ENCODE measurements at regions not wholly inside any gene's neighbourhood (a gene's known extent, or its start where the extent isn't known, plus 50 kb on each side); places are given as distances from the start of the nearest gene placed in this dataset.
A peak's percentile ranks its signal among the peaks of the same experiment; 100 is the strongest.
"Not testable (repeated sequence)": the region's sequence is repeated elsewhere in the genome, so short reads cannot be mapped to it uniquely, and the experiment has no call there.

DNA sequence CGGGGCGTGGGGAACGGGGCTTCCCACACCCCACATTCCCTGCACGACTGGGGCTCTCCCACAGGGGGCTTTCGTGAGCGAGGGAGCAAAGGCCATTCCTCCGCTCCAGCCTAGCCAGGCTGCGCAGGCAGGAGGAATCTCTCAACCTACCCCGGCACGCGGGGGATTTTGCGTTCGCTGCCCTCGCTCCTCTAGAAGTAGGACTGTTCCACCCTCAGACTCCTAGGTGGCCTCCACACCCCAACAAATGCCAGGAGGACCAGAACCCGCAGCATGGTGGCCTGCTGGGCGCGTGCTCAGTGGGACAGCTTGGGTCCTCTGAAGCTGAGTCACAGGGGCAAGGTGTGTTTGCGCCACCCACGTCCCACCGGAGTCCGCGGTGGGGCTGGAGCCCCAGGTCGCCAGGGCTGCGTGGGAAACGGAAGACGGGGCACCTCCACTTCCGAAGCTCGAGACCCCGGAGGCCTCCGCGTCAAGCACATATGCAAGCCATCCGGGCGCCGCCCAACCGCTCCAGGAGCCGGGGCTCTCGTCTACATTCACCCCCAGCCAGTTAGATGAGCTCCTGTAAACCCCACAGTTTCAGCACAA lies 1938.5 kb upstream of the DEFB115 start:
- CTCF ChIA-PET, result no interaction called here
- Mint-ChIP-seq H3K4me1 (peaks cover 0 to 8% (median 0%) of the 10 kb centered on the region in 7 donors), H3K36me3 (peaks cover 0 to 3% (median 0%) of the 10 kb centered on the region in 5 donors), H3K27ac (no peak overlapping the region), H3K9me3 (peaks cover 2 to 49% (median 15%) of the 10 kb centered on the region in 11 donors), H3K4me3 (peak overlapping the region in 1 of 10 donors; percentile 44), H3K27me3 (peaks cover 0 to 22% (median 5%) of the 10 kb centered on the region in 5 donors)
- H3K9me3 ChIP-seq (ENCODE audit: control insufficient read depth in 2 of 3, low read length in 3 of 3), result peaks cover 0 to 10% (median 0%) of the 10 kb centered on the region in 3 experiments
- no peaks in the 10 kb centered on the region for H3K4me1 ChIP-seq (ENCODE audit: control insufficient read depth in 2 of 2, insufficient read depth in 2 of 2, low read length in 2 of 2)
- POLR2A ChIA-PET, result no interaction called here
- DNase-seq (no peak), ATAC-seq (no peak)
- H3K27me3 ChIP-seq (ENCODE audit: control insufficient read depth in 2 of 2, insufficient read depth in 2 of 2, low read length in 2 of 2), result no peaks in the 10 kb centered on the region
- H3K36me3 ChIP-seq (ENCODE audit: control insufficient read depth in 2 of 3, insufficient read depth in 3 of 3, low read length in 3 of 3), result no peaks in the 10 kb centered on the region
- no peak overlapping the region for H3K4me3 ChIP-seq (ENCODE audit: low read length)
- no peak overlapping the region for H3K27ac ChIP-seq (ENCODE audit: low read depth, low read length)
- intact Hi-C loops (cut with micrococcal nuclease), result no loop called here

DNA sequence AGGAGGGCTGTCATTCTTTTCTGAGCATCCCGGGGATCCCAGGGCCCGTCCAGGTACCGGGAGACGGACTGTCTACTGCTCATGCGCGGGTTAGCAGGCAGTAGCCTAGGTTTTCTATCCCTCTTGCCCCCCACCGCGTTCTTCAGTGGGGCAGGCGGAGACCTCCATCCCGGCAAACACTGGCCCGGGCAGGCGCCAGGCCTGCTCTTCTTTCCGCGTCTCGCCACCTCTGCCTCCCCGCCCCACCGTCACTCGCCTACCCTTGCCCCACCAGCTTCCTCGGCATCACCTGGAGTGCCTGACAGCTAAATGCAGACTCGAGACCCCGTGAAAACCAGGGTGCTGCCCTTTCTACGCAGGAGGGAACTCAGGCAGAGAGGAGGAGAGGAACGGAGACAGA lies 1937.7 kb upstream of the DEFB115 start:
- intact Hi-C loops (cut with micrococcal nuclease), result no loop called here
- Mint-ChIP-seq H3K27me3 (peaks cover 0 to 27% (median 5%) of the 10 kb centered on the region in 5 donors), H3K36me3 (peaks cover 0 to 4% (median 0%) of the 10 kb centered on the region in 5 donors), H3K4me1 (peaks cover 0 to 8% (median 0%) of the 10 kb centered on the region in 7 donors), H3K27ac (no peak overlapping the region), H3K4me3 (peak overlapping the region in 4 of 10 donors; percentile 22 to 68 (median 62)), H3K9me3 (peaks cover 0 to 41% (median 10%) of the 10 kb centered on the region in 11 donors)
- H3K27ac ChIP-seq (ENCODE audit: low read depth, low read length), result no peak overlapping the region
- ChIA-PET POLR2A (no interaction called here), CTCF (no interaction called here)
- peaks cover 0 to 4% (median 0%) of the 10 kb centered on the region in 3 experiments for H3K9me3 ChIP-seq (ENCODE audit: control insufficient read depth in 2 of 3, low read length in 3 of 3)
- H3K27me3 ChIP-seq (ENCODE audit: control insufficient read depth in 2 of 2, insufficient read depth in 2 of 2, low read length in 2 of 2), result no peaks in the 10 kb centered on the region
- ATAC-seq (no peak), DNase-seq (no peak)
- no peaks in the 10 kb centered on the region for H3K4me1 ChIP-seq (ENCODE audit: control insufficient read depth in 2 of 2, insufficient read depth in 2 of 2, low read length in 2 of 2)
- no peak overlapping the region for H3K4me3 ChIP-seq (ENCODE audit: low read length)
- no peaks in the 10 kb centered on the region for H3K36me3 ChIP-seq (ENCODE audit: control insufficient read depth in 2 of 3, insufficient read depth in 3 of 3, low read length in 3 of 3)

DNA sequence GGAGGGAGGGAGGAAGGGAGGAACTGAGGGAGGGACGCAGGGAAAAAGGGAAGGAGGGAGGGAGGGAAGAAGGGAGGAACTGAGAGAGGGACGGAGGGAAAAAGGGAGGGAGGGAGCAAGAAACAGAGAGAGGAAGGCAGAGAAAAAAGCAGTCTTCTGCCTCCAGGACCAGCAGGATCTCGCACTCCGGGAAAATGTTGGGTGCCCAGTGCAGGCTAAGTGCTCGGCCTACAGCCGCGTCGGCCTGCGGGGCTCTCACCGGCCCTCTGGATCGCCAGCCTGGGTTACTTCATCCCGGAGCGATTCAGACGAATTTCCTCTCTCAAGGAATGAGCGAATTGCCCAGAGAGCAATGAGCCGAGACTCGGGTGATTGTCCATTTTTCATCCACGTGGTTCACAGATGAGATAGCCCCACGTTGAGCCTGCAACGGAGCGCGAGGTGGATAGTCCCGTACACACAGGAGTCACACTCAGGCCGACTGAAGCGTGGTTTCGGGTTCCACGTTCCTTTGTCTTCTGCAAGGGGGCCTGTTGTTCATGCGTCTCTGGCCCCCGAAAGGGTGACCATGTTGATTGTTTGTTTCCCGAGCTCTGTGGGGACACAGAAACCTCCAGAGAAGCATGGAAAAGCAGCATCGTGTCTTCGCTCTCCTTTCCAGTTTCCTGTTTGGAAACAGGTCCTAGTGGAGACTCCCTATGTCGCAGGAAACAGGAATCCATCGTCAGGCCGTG lies 1937.1 kb upstream of the DEFB115 start:
- H3K27ac ChIP-seq (ENCODE audit: low read depth, low read length); H3K9me3 ChIP-seq (ENCODE audit: control insufficient read depth in 2 of 3, low read length in 3 of 3); H3K27me3 ChIP-seq (ENCODE audit: control insufficient read depth in 2 of 2, insufficient read depth in 2 of 2, low read length in 2 of 2); CTCF ChIA-PET; POLR2A ChIA-PET; H3K36me3 ChIP-seq (ENCODE audit: control insufficient read depth in 2 of 3, insufficient read depth in 3 of 3, low read length in 3 of 3); H3K4me1 Mint-ChIP-seq; intact Hi-C loops (cut with micrococcal nuclease); H3K27ac Mint-ChIP-seq; H3K4me1 ChIP-seq (ENCODE audit: control insufficient read depth in 2 of 2, insufficient read depth in 2 of 2, low read length in 2 of 2); H3K4me3 ChIP-seq (ENCODE audit: low read length); H3K36me3 Mint-ChIP-seq; ATAC-seq; DNase-seq: not testable (repeated sequence)
- peaks cover 0 to 41% (median 11%) of the 10 kb centered on the region in 11 donors for H3K9me3 Mint-ChIP-seq
- H3K27me3 Mint-ChIP-seq, result peaks cover 0 to 30% (median 7%) of the 10 kb centered on the region in 5 donors
- H3K4me3 Mint-ChIP-seq, result peak overlapping the region in 5 of 10 donors; percentile 28 to 68 (median 63)

GRCh38 chr20:29323631-29324515 lies 1933.6 kb upstream of the DEFB115 start:
- DNase-seq; H3K27ac ChIP-seq (ENCODE audit: low read depth, low read length); H3K36me3 ChIP-seq (ENCODE audit: control insufficient read depth in 2 of 3, insufficient read depth in 3 of 3, low read length in 3 of 3); H3K4me1 ChIP-seq (ENCODE audit: control insufficient read depth in 2 of 2, insufficient read depth in 2 of 2, low read length in 2 of 2); H3K27me3 ChIP-seq (ENCODE audit: control insufficient read depth in 2 of 2, insufficient read depth in 2 of 2, low read length in 2 of 2); intact Hi-C loops (cut with micrococcal nuclease); H3K9me3 ChIP-seq (ENCODE audit: control insufficient read depth in 2 of 3, low read length in 3 of 3); H3K4me3 ChIP-seq (ENCODE audit: low read length); POLR2A ChIA-PET; CTCF ChIA-PET; ATAC-seq; H3K4me3 Mint-ChIP-seq; H3K36me3 Mint-ChIP-seq; H3K27ac Mint-ChIP-seq: not testable (repeated sequence)
- peaks cover 0 to 25% (median 4%) of the 10 kb centered on the region in 7 donors for H3K4me1 Mint-ChIP-seq
- H3K9me3 Mint-ChIP-seq, result peaks cover 0 to 49% (median 19%) of the 10 kb centered on the region in 11 donors
- H3K27me3 Mint-ChIP-seq, result peaks cover 8 to 36% (median 16%) of the 10 kb centered on the region in 5 donors

- H3K9me3 ChIP-seq (ENCODE audit: control insufficient read depth in 2 of 3, low read length in 3 of 3); H3K4me3 ChIP-seq (ENCODE audit: low read length); intact Hi-C loops (cut with micrococcal nuclease); H3K36me3 ChIP-seq (ENCODE audit: control insufficient read depth in 2 of 3, insufficient read depth in 3 of 3, low read length in 3 of 3); H3K36me3 Mint-ChIP-seq; H3K27me3 ChIP-seq (ENCODE audit: control insufficient read depth in 2 of 2, insufficient read depth in 2 of 2, low read length in 2 of 2); H3K4me1 ChIP-seq (ENCODE audit: control insufficient read depth in 2 of 2, insufficient read depth in 2 of 2, low read length in 2 of 2); H3K27ac Mint-ChIP-seq; DNase-seq; CTCF ChIA-PET; ATAC-seq; H3K27ac ChIP-seq (ENCODE audit: low read depth, low read length); POLR2A ChIA-PET: not testable (repeated sequence)
- peaks cover 0 to 25% (median 4%) of the 10 kb centered on the region in 7 donors for H3K4me1 Mint-ChIP-seq
- H3K9me3 Mint-ChIP-seq, result peaks cover under 1 to 51% (median 18%) of the 10 kb centered on the region in 11 donors
- H3K4me3 Mint-ChIP-seq, result peak overlapping the region in 1 of 10 donors; percentile 45
- peaks cover 8 to 35% (median 16%) of the 10 kb centered on the region in 5 donors for H3K27me3 Mint-ChIP-seq
These were observed 1932.8 kb upstream of the DEFB115 start for GRCh38 chr20:29324516-29325303.

DNA sequence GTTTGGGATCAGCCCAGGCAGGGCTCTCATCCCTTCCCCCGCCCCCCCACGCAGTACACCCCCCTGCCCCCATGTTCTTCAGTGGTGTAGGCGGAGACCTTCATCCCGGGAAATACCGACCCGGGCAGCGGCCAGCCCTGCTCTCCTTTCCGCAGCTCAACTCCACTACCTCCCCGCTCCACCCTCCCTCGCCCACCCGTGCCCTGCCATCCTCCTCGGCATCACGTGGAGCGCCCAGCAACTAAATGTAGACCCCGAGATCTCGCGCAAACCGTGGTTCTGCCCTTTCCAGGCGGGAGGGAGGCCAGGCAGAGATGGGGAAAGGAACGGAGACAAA lies 1932.2 kb upstream of the DEFB115 start:
- Histone ChIP-seq H3K4me3 (ENCODE audit: low read length) (no peak overlapping the region), H3K36me3 (ENCODE audit: control insufficient read depth in 2 of 3, insufficient read depth in 3 of 3, low read length in 3 of 3) (no peaks in the 10 kb centered on the region), H3K4me1 (ENCODE audit: control insufficient read depth in 2 of 2, insufficient read depth in 2 of 2, low read length in 2 of 2) (no peaks in the 10 kb centered on the region), H3K27ac (ENCODE audit: low read depth, low read length) (no peak overlapping the region), H3K27me3 (ENCODE audit: control insufficient read depth in 2 of 2, insufficient read depth in 2 of 2, low read length in 2 of 2) (no peaks in the 10 kb centered on the region), H3K9me3 (ENCODE audit: control insufficient read depth in 2 of 3, low read length in 3 of 3) (peaks cover 0 to 7% (median 0%) of the 10 kb centered on the region in 3 experiments)
- DNase-seq, result no peak
- CTCF ChIA-PET, result no interaction called here
- peaks cover 8 to 29% (median 11%) of the 10 kb centered on the region in 5 donors for H3K27me3 Mint-ChIP-seq
- no peak for ATAC-seq
- peaks cover 0 to 7% (median 5%) of the 10 kb centered on the region in 5 donors for H3K36me3 Mint-ChIP-seq
- H3K4me1 Mint-ChIP-seq, result peaks cover 0 to 25% (median 4%) of the 10 kb centered on the region in 7 donors
- H3K27ac Mint-ChIP-seq, result no peak overlapping the region
- intact Hi-C loops (cut with micrococcal nuclease), result no loop called here
- peaks cover 4 to 56% (median 20%) of the 10 kb centered on the region in 11 donors for H3K9me3 Mint-ChIP-seq
- H3K4me3 Mint-ChIP-seq, result peak overlapping the region in 1 of 10 donors; percentile 69
- POLR2A ChIA-PET, result no interaction called here
